Parathyroid adenoma (tissue), 2 donors: ENCODE measurements at regions not wholly inside any gene's neighbourhood (a gene's known extent, or its start where the extent isn't known, plus 50 kb on each side); places are given as distances from the start of the nearest gene placed in this dataset.

Experiments used
- H2AFZ ChIP-seq: fragments of 300-600 bp; sonication (generic); one replicate; pipeline ENCODE4 v1.7.0; 2017; ENCODE audit warnings: antibody characterized with exemption, mild to moderate bottlenecking
- H3K27ac ChIP-seq: fragments of 300-600 bp; sonication (generic); one replicate; pipeline ENCODE4 v1.7.0; 2017
- H3K27me3 ChIP-seq: fragments of 300-600 bp; sonication (generic); one replicate; pipeline ENCODE4 v1.7.0; 2017; ENCODE audit warnings: low read length; ENCODE audit not compliant: control insufficient read depth, insufficient read depth
- H3K36me3 ChIP-seq: fragments of 300-600 bp; sonication (generic); one replicate; pipeline ENCODE4 v1.7.0; 2017; ENCODE audit warnings: low read length; ENCODE audit not compliant: control insufficient read depth, insufficient read depth
- H3K4me1 ChIP-seq: fragments of 300-600 bp; sonication (generic); one replicate; pipeline ENCODE4 v1.7.0; 2017; ENCODE audit warnings: control low read depth
- H3K4me2 ChIP-seq: fragments of 300-600 bp; sonication (generic); one replicate; pipeline ENCODE4 v1.7.0; 2017; ENCODE audit warnings: low read length
- H3K4me3 ChIP-seq: fragments of 300-600 bp; sonication (generic); one replicate; pipeline ENCODE4 v1.7.0; 2017; ENCODE audit warnings: low read depth, low read length
- H3K79me2 ChIP-seq: fragments of 300-600 bp; sonication (generic); one replicate; pipeline ENCODE4 v1.7.0; 2017; ENCODE audit warnings: control low read depth
- H3K9ac ChIP-seq: fragments of 300-600 bp; sonication (generic); one replicate; pipeline ENCODE4 v1.7.0; 2017; ENCODE audit warnings: mild to moderate bottlenecking
- H3K9me3 ChIP-seq: fragments of 300-600 bp; sonication (generic); one replicate; pipeline ENCODE4 v1.7.0; 2017; ENCODE audit warnings: low read length; ENCODE audit not compliant: control insufficient read depth
- TF ChIP-seq, protein P1 (sequence below): fragments of 300-600 bp; sonication (generic); IDR thresholded peaks from one replicate; pipeline ENCODE4 v1.7.0; 2017; ENCODE audit warnings: antibody characterized with exemption, mild to moderate bottlenecking
- donor health status: primary hyperparathyroidism.

DNA sequence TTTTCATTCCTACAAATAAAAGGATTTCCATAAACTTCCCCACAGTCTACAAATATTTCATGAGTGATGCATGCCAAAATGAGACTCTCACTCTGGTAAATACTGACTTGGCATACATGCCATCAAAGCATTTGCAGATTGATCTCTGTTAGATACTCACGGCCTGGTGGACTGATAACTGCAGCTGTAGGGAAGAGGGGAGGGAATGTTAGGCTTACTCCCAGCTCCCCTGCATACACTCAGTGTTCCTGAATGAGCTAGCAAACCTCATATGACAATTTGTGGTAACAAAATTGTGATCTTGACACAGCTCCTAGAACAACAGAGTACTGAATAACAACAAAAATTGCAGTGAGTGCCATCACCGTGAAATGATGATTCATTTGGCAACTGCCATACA, 435.3 kb downstream of the NR2F1-AS1 start:
- Histone ChIP-seq H3K4me3 (no peak overlapping the region), H3K27ac (no peak overlapping the region), H3K4me1 (no peaks in the 10 kb centered on the region), H3K4me2 (no peak overlapping the region), H3K36me3 (no peaks in the 10 kb centered on the region), H3K79me2 (no peaks in the 10 kb centered on the region), H3K27me3 (no peaks in the 10 kb centered on the region), H2AFZ (no peak overlapping the region), H3K9me3 (no peaks in the 10 kb centered on the region), H3K9ac (no peak overlapping the region)
- TF ChIP-seq, protein P1, sequence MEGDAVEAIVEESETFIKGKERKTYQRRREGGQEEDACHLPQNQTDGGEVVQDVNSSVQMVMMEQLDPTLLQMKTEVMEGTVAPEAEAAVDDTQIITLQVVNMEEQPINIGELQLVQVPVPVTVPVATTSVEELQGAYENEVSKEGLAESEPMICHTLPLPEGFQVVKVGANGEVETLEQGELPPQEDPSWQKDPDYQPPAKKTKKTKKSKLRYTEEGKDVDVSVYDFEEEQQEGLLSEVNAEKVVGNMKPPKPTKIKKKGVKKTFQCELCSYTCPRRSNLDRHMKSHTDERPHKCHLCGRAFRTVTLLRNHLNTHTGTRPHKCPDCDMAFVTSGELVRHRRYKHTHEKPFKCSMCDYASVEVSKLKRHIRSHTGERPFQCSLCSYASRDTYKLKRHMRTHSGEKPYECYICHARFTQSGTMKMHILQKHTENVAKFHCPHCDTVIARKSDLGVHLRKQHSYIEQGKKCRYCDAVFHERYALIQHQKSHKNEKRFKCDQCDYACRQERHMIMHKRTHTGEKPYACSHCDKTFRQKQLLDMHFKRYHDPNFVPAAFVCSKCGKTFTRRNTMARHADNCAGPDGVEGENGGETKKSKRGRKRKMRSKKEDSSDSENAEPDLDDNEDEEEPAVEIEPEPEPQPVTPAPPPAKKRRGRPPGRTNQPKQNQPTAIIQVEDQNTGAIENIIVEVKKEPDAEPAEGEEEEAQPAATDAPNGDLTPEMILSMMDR = no peak

DNA sequence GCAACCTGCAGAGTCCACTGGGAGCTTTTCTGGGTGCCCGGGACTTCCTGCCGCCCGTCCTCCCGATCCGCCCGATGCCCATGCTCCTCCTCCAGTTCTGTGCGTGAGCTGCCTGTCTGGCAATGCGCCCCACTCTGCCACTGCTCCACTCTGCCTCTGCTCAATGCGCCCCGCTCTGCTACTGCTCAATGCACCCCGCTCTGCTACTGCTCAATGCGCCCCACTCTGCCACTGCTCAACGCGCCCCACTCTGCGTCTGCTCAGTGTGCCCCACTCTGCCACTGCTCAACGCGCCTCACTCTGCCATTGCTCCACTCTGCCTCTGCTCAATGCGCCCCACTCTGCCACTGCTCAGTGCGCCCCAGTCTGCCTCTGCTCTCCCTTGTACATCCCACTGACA, 436.0 kb downstream of the NR2F1-AS1 start:
- no peak overlapping the region for H3K9ac ChIP-seq
- no peak overlapping the region for H3K4me3 ChIP-seq
- H2AFZ ChIP-seq = no peak overlapping the region
- H3K9me3 ChIP-seq = no peaks in the 10 kb centered on the region
- H3K27ac ChIP-seq = no peak overlapping the region
- no peaks in the 10 kb centered on the region for H3K4me1 ChIP-seq
- H3K79me2 ChIP-seq = no peaks in the 10 kb centered on the region
- H3K36me3 ChIP-seq = no peaks in the 10 kb centered on the region
- TF ChIP-seq, protein P1 = no peak
- no peaks in the 10 kb centered on the region for H3K27me3 ChIP-seq
- no peak overlapping the region for H3K4me2 ChIP-seq

DNA sequence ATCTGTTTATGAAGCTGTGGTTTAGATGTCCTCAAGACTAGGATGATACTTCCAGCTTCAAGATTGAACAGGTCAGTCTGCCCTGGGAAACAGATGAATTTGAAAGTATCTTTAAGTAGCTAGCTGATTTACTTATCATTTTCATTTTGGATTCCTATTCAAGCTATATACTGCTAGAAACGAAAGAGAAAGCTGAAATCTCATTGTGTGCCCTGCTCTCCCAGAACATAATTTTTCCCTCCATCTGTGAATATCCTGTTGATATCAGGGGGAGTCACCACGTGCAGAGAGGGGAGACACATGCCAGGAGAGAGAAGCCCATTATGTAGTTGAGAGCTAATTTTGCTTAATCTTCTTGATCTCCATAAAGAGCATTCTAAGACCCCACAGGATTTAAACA, 439.1 kb downstream of the NR2F1-AS1 start:
- Histone ChIP-seq H3K36me3 (no peaks in the 10 kb centered on the region), H3K4me1 (no peaks in the 10 kb centered on the region), H3K4me3 (no peak overlapping the region), H2AFZ (no peak overlapping the region), H3K9me3 (no peaks in the 10 kb centered on the region), H3K4me2 (no peak overlapping the region), H3K27me3 (no peaks in the 10 kb centered on the region), H3K9ac (no peak overlapping the region), H3K79me2 (no peaks in the 10 kb centered on the region), H3K27ac (no peak overlapping the region)
- TF ChIP-seq, protein P1 = no peak

DNA sequence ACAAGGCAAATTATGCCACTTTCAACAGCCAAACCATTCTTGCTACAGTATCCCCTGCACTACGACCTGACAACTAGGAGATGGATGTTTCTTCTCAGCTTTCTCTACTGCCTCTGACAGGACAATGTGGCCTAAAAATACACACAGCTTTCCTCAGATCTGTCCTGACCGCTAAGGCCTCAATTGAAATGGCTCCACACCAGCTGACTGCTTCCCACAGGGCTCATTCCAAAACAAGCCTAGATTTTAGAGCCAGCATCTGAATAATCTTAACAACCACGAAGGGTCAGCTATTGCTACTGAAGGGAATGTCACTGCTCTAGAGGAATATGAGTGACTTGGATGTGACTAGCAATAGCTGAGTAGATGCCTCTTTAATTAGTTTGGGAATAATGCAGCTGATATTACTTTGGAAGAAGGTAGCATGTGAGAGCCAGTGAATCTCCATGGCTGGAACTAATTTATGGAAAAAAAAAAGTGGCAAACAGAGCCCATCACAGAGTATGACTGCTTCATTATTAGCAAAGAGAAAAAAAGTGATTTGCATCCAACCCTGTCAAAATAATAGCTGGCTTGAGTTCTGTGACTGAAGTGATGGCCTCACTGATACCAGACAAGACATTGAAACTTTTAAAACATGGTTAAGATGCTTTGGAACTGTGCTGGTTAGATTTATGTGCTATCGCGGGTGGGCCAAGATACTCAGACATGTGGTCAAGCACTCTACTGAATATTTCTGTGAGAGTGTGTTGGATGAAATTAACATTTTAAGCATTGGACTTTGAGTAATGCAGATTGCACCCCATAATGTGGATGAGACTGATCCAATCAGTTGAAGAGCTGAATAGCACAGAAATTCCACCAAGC, 450.2 kb downstream of the NR2F1-AS1 start:
- H3K4me3 ChIP-seq = no peak overlapping the region
- H3K27ac ChIP-seq = no peak overlapping the region
- no peaks in the 10 kb centered on the region for H3K4me1 ChIP-seq
- H2AFZ ChIP-seq = no peak overlapping the region
- H3K79me2 ChIP-seq = no peaks in the 10 kb centered on the region
- H3K9me3 ChIP-seq = no peaks in the 10 kb centered on the region
- H3K27me3 ChIP-seq = no peaks in the 10 kb centered on the region
- H3K36me3 ChIP-seq = no peaks in the 10 kb centered on the region
- H3K4me2 ChIP-seq = no peak overlapping the region
- H3K9ac ChIP-seq = no peak overlapping the region
- TF ChIP-seq, protein P1 = no peak

DNA sequence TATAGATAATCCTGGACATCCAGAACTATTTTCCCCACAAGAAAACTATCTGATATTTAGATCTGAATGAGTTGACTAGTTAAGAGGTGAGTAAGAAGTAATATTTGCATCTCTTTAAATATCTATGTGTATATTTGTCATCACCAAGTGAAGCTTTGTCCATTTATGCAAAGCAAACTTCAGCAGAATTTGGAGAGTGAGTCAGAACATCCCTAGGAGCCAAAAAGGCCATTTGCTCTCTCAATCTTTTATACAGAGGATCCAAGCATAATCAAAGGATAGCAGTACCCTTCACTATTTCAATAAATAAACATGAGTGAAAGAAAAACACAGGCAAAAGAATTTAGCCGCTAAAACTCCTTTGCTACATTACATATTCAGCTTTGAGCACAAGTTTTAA, 454.4 kb downstream of the NR2F1-AS1 start:
- TF ChIP-seq, protein P1 = no peak
- Histone ChIP-seq H3K9ac (no peak overlapping the region), H3K4me3 (no peak overlapping the region), H3K36me3 (no peaks in the 10 kb centered on the region), H2AFZ (no peak overlapping the region), H3K27me3 (no peaks in the 10 kb centered on the region), H3K4me1 (no peaks in the 10 kb centered on the region), H3K27ac (no peak overlapping the region), H3K9me3 (no peaks in the 10 kb centered on the region), H3K79me2 (no peaks in the 10 kb centered on the region), H3K4me2 (no peak overlapping the region)
